ENCODE measurements at regions not wholly inside any gene's neighbourhood (a gene's known extent, or its start where the extent isn't known, plus 50 kb on each side); places are given as distances from the start of the nearest gene placed in this dataset.

- peak; percentile 99 for FAIRE-seq
- peak overlapping the region; percentile 35 to 60 for H3K4me2 ChIP-seq (ENCODE audit: insufficient read depth in 1 of 2, low read depth in 2 of 2, low read length in 2 of 2)
- CTCF ChIA-PET (ENCODE audit: partially characterized antibody) = no interaction called here
- no peak for TF ChIP-seq RXRA (IDR thresholded peaks at IDR 0.05; ENCODE audit: insufficient read depth, low read depth, low read length)
- no peak for TF ChIP-seq CHD2 (IDR thresholded peaks at IDR 0.05; ENCODE audit: low read length)
- no peak for TF ChIP-seq TAF7 (optimal IDR thresholded peaks at IDR 0.05; ENCODE audit: borderline replicate concordance, low read depth, low read length)
- no peak for TF ChIP-seq ZNF274 (IDR thresholded peaks at IDR 0.05; ENCODE audit: borderline replicate concordance, extremely low read depth, low read length)
- no peak for TF ChIP-seq ATF2 (IDR thresholded peaks at IDR 0.05; ENCODE audit: low read length)
- peak; percentile 32 for TF ChIP-seq ASH2L (IDR thresholded peaks at IDR 0.05; ENCODE audit: low read length)
- no peak for TF ChIP-seq SP2 (IDR thresholded peaks at IDR 0.05; ENCODE audit: low read length)
- TF ChIP-seq NANOG (IDR thresholded peaks at IDR 0.05; ENCODE audit: insufficient read depth, low read depth, low read length, poor library complexity, severe bottlenecking) = peak; percentile 87
- TF ChIP-seq TCF12 (IDR thresholded peaks at IDR 0.05; ENCODE audit: low read depth, low read length) = peak; percentile 86; the same call in 1 of the 2 replicates
These were observed 92.5 kb downstream of the ATPSCKMT start for GRCh38 chr5:10157085-10157669.

More at GRCh38 chr5:10157085-10157669, 92.5 kb downstream of the ATPSCKMT start:
- Histone ChIP-seq H2AFZ (ENCODE audit: low read length) (no peak overlapping the region), H2BK15ac (ENCODE audit: low read length) (0 out of 2 replicates have a peak overlapping the region, but pooled peaks have one; percentile 47), H3K9ac (replicated peaks in 1 of 4; ENCODE audit: extremely low read depth in 1 of 4, low read depth in 3 of 4, low read length in 3 of 4) (no peak overlapping the region), H3K23me2 (ENCODE audit: low read depth, low read length) (no peaks in the 10 kb centered on the region), H3K14ac (ENCODE audit: insufficient read length) (no peak overlapping the region), H2BK20ac (ENCODE audit: low read length) (peak overlapping the region; percentile 28), H2BK12ac (ENCODE audit: low read depth, low read length) (peak overlapping the region; percentile 11; the same call in 1 of the 2 replicates), H4K8ac (ENCODE audit: extremely low read depth, insufficient read depth, low read length) (no peak overlapping the region), H3K23ac (ENCODE audit: insufficient read length) (no peak overlapping the region), H2AK5ac (ENCODE audit: low read depth, low read length) (no peak overlapping the region), H4K5ac (ENCODE audit: insufficient read length, low read depth, low read length) (no peak overlapping the region), H3K9me3 (ENCODE audit: insufficient read depth in 2 of 2, low read depth in 1 of 2, low read length in 1 of 2) (no peaks in the 10 kb centered on the region), H3K27ac (ENCODE audit: low read depth, low read length) (no peak overlapping the region), H3K79me1 (ENCODE audit: low read depth, low read length) (no peaks in the 10 kb centered on the region), H2BK120ac (replicated peaks; ENCODE audit: low read depth, low read length) (no peak overlapping the region), H2BK5ac (ENCODE audit: low read depth, low read length) (no peak overlapping the region), H3K18ac (ENCODE audit: extremely low read depth, low read length) (no peak overlapping the region), H3K79me2 (ENCODE audit: control insufficient read depth in 1 of 2, insufficient read depth in 2 of 2, low read length in 2 of 2) (no peaks in the 10 kb centered on the region), H3K56ac (replicated peaks; ENCODE audit: insufficient read length, low read depth, low read length) (no peak overlapping the region), H3K36me3 (ENCODE audit: control insufficient read depth in 2 of 4, insufficient read depth in 4 of 4, low read length in 3 of 4) (no peaks in the 10 kb centered on the region), H4K20me1 (replicated peaks in 1 of 2; ENCODE audit: control insufficient read depth in 1 of 2, insufficient read depth in 2 of 2, low read length in 2 of 2) (no peaks in the 10 kb centered on the region), H3K4ac (replicated peaks; ENCODE audit: insufficient read length, low read depth, low read length) (no peak overlapping the region), H3K4me3 (ENCODE audit: extremely low read depth in 1 of 4, insufficient read depth in 2 of 4, low read depth in 3 of 4, low read length in 4 of 4) (peak overlapping the region in 1 of 4 experiments; percentile 16; a peak in 2 of 8 replicates), H3K27me3 (replicated peaks in 1 of 4; ENCODE audit: control insufficient read depth in 3 of 4, extremely low read depth in 1 of 4, insufficient read depth in 3 of 4, low read length in 3 of 4) (no peaks in the 10 kb centered on the region), H4K91ac (replicated peaks; ENCODE audit: insufficient read length, low read length) (no peak overlapping the region), H3K4me1 (replicated peaks in 1 of 4; ENCODE audit: control insufficient read depth in 3 of 4, insufficient read depth in 4 of 4, low read length in 3 of 4) (peaks cover 4 to 16% (median 14%) of the 10 kb centered on the region in 4 experiments)
- POLR2A ChIA-PET (ENCODE audit: partially characterized antibody) = interaction anchor here (0.7 kb wide), 1 partner anchor 151 kb away, joined by 3 read pairs; the partner anchor contains the start of gene CMBL
- WGBS, 2 experiments (ENCODE audit: extremely low coverage in 1 of 2, insufficient coverage in 1 of 2, insufficient read length in 1 of 2, insufficient replicate concordance in 2 of 2, low coverage in 1 of 2, low lambda C conversion rate in 2 of 2, missing lambda C conversion rate in 1 of 2) = 57% methylated on average over 3 of the region's 3 CpGs; no CpG with 5 or more reads in 1 of the 2 experiments
- DNase-seq (ENCODE audit: low read depth in 1 of 2, low spot score in 2 of 2) = peak in 1 of 2 experiments; percentile 25
